Endothelial cell (in vitro differentiated cells): ENCODE measurements at regions not wholly inside any gene's neighbourhood (a gene's known extent, or its start where the extent isn't known, plus 50 kb on each side); places are given as distances from the start of the nearest gene placed in this dataset. TPM values are rescaled to one million over a fixed set of nuclear protein-coding genes. Genes with fewer than 3 reads are reported as not detected.

Experiments used
- DNase-seq: peaks from one replicate; pipeline ENCODE4 v3.0.0; 2021; ENCODE audit warnings: low spot score
- H3K27ac Mint-ChIP-seq: one replicate; pipeline ENCODE4 v1.8.0; 2021; ENCODE audit warnings: mixed read lengths, inconsistent platforms; ENCODE audit not compliant: unreplicated experiment
- H3K27me3 Mint-ChIP-seq: one replicate; pipeline ENCODE4 v1.8.0; 2021; ENCODE audit warnings: mild to moderate bottlenecking, moderate library complexity, mixed read lengths, inconsistent platforms; ENCODE audit not compliant: unreplicated experiment
- H3K36me3 Mint-ChIP-seq: one replicate; pipeline ENCODE4 v1.8.0; 2021; ENCODE audit warnings: mild to moderate bottlenecking, low read depth, mixed read lengths, inconsistent platforms; ENCODE audit not compliant: unreplicated experiment
- H3K4me1 Mint-ChIP-seq: one replicate; pipeline ENCODE4 v1.8.0; 2021; ENCODE audit warnings: mild to moderate bottlenecking, mixed read lengths, inconsistent platforms; ENCODE audit not compliant: unreplicated experiment
- H3K4me3 Mint-ChIP-seq: one replicate; pipeline ENCODE4 v1.8.0; 2021; ENCODE audit warnings: mild to moderate bottlenecking, mixed read lengths, inconsistent platforms; ENCODE audit not compliant: unreplicated experiment
- H3K9me3 Mint-ChIP-seq: one replicate; pipeline ENCODE4 v1.8.0; 2021; ENCODE audit warnings: mixed read lengths, inconsistent platforms; ENCODE audit not compliant: unreplicated experiment
- microRNA-seq: library from miRNA; unstranded; fragments of <30 nt; microRNA quantifications from one replicate; pipeline ENCODE4, GENCODE V29; 2020; ENCODE audit not compliant: unreplicated experiment
- TF ChIP-seq, protein P1 (sequence below): fragments of 200-600 bp; sonication (generic); IDR thresholded peaks from one replicate; pipeline ENCODE4 v1.5.0; 2021; ENCODE audit warnings: antibody characterized with exemption; ENCODE audit not compliant: unreplicated experiment

- Mint-ChIP-seq H3K4me3 (no peak overlapping the region), H3K9me3 (no peaks in the 10 kb centered on the region), H3K4me1 (no peaks in the 10 kb centered on the region), H3K27ac (no peak overlapping the region), H3K36me3 (no peaks in the 10 kb centered on the region), H3K27me3 (no peaks in the 10 kb centered on the region)
- DNase-seq: no peak
- TF ChIP-seq, protein P1, sequence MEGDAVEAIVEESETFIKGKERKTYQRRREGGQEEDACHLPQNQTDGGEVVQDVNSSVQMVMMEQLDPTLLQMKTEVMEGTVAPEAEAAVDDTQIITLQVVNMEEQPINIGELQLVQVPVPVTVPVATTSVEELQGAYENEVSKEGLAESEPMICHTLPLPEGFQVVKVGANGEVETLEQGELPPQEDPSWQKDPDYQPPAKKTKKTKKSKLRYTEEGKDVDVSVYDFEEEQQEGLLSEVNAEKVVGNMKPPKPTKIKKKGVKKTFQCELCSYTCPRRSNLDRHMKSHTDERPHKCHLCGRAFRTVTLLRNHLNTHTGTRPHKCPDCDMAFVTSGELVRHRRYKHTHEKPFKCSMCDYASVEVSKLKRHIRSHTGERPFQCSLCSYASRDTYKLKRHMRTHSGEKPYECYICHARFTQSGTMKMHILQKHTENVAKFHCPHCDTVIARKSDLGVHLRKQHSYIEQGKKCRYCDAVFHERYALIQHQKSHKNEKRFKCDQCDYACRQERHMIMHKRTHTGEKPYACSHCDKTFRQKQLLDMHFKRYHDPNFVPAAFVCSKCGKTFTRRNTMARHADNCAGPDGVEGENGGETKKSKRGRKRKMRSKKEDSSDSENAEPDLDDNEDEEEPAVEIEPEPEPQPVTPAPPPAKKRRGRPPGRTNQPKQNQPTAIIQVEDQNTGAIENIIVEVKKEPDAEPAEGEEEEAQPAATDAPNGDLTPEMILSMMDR: no peak
Measured at GRCh38 chr4:170157670-170158069, 67.9 kb upstream of the AADAT start.

DNA sequence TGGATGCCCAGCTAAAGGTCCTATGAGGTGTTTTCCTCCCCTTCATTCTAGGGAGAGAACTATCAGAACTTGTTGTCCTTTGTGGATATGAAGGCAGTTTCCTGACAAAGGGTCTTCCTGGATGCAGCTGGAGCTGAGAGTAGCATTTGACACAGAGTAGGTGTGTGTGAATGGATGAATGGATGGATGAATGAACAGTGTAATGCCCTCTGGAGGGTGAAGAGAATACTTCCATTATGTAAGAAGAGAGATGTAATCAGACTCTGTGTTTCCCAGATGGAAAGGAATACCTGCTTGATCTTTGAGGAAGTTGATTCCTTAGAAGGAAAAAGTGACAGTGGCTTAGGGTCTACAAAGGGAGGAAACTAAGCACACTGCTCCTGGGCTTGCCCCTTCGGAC is 55.4 kb upstream of the AADAT start:
- no peak for DNase-seq
- Mint-ChIP-seq H3K4me1 (no peaks in the 10 kb centered on the region), H3K27me3 (no peaks in the 10 kb centered on the region), H3K9me3 (no peaks in the 10 kb centered on the region), H3K36me3 (no peaks in the 10 kb centered on the region), H3K4me3 (no peak overlapping the region), H3K27ac (no peak overlapping the region)
- TF ChIP-seq, protein P1: no peak

GRCh38 chr4:170139764-170140163 is 50.0 kb upstream of the AADAT start:
- H3K4me3 Mint-ChIP-seq: no peak overlapping the region
- peaks cover 7% of the 10 kb centered on the region for H3K27me3 Mint-ChIP-seq
- H3K4me1 Mint-ChIP-seq: no peaks in the 10 kb centered on the region
- H3K27ac Mint-ChIP-seq: no peak overlapping the region
- TF ChIP-seq, protein P1: no peak
- no peaks in the 10 kb centered on the region for H3K9me3 Mint-ChIP-seq
- no peak for DNase-seq
- no peaks in the 10 kb centered on the region for H3K36me3 Mint-ChIP-seq

Small RNA genes in the stretch of these regions (microRNA-seq; reads per million reads assigned to microRNA genes)
- not detected for gene MIR6082
